HG02642 (cell line): ENCODE measurements at regions not wholly inside any gene's neighbourhood (a gene's known extent, or its start where the extent isn't known, plus 50 kb on each side); places are given as distances from the start of the nearest gene placed in this dataset.
A peak's percentile ranks its signal among the peaks of the same experiment; 100 is the strongest.

Experiments
- ATAC-seq: cut with Tn5 transposase; IDR thresholded peaks from one replicate; pipeline ENCODE4 v1.9.1; 2021; ENCODE audit warnings: mild to moderate bottlenecking; ENCODE audit not compliant: unreplicated experiment, poor library complexity

DNA sequence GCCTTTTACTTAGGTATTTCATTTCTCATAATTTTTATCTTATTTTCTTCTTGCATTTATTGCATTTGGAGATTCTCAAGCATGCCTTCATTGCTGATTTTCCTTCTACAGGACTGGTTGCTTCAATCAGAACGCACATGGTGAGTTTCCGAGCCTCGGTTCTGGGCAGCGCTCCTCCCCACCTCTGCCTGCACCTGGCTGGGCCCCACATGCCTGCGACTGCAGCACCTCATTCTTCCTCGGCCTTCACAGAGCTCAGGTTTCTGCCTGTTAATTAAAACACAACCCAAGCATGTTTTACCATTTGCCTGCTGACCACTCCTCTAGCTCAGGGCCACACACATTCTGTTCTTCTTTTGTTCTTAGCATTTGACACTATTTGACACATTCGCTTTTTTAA, 398.8 kb downstream of the GALR1 start:
- ATAC-seq: no peak

DNA sequence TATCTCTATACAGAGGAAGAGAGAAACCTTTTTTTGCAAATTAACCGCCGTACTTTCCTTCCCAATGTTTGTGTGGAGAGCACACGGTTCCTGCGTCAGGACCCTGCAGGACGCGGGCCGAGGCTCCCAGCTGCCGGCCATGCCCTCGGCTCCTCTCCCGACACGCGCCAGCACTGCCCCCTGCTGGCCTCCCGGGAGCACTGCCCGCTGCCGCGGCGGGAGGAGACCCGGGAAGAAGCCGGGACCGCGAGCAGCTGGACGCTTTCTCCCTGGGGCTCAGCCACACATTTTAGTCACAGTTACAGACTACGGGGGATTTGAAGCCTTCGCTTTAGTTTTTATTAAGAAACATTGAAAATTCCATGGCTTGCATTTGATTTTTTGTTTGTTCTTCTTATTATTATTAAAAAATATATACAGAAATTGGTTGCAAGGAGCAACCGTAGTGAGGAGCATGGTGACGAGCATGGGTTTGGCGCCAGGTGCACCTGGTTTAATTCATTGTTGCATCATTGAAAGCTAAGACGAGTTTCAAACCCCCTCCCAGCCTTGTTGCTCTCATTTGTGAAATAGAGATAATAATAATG, 401.2 kb downstream of the GALR1 start:
- peak; percentile 82 for ATAC-seq

- ATAC-seq: no peak
Measured at GRCh38 chr18:77651441-77651840, 401.8 kb downstream of the GALR1 start.

DNA sequence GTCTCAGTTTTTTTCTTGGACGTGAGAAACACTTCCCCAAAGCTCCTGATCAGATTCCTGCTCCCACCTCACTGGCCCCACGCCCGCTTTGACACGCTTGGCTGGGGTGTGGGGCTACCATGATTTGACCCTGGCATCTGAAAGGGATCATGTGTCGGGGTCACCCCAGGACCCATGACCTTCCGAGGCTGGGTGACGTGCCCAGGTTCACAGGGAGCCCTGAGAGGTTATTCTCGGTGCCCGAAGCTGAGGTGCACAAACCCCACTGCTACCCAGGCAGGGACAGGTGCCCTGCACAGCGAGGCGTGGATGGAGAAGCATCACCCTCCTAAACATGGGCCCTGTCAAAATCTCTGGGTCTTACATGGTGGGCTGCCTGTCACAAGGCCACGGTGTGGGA, 404.1 kb downstream of the GALR1 start:
- ATAC-seq: no peak

- ATAC-seq: no peak
Measured at GRCh38 chr18:77654302-77654701, 404.7 kb downstream of the GALR1 start.

DNA sequence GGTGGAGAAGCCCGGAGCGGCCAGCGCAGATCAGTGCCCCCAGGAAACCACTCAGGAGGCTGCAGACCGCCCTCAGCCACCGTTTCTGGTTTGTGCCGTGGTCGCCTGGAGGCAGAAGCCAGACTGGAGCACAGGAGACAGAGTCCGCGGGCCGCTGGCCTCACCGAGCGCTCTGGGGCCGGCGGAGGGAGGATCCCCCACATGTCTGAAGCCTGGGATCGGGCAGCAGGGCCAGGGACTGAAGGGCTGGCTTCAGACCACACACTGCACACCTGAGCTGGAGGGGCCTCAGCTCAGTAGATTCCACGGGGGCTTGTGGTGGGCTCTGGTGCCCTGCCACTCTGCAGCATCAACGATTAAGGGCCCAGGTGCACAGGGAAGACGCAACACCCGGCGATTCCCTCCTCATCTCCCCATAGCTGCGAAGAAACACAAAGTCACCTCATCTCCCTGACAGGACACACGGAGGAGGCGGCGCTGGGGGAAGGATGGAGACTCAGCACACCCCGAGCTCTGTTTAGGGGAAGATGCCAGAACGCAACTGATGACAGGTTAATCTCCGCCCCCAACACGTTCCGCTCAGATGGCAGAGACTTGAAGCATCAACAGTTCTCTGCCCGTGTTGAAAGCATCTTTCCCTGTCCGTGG, 408.1 kb downstream of the GALR1 start:
- no peak for ATAC-seq

DNA sequence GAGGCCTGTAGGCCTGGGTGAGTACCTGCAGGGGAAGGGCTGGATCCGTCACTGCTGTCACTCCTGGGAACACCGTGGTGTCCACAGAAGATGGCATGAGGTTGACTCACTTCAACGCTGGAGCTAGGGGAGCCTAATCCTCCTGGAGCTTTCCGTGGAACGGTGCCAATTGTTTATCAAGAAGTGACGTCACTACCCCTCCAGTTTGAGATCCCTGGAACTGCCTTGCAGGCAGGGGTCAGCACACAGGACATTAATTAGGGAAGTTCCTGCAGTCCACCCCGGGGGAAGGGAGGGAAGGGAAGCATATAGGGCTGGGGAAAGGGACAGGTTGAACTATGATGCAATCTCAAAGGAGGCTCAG, 408.6 kb downstream of the GALR1 start:
- ATAC-seq: no peak

- ATAC-seq: no peak
Measured at GRCh38 chr18:77658751-77659448, 409.3 kb downstream of the GALR1 start.

- no peak for ATAC-seq
Measured at GRCh38 chr18:77666613-77667012, 417.0 kb downstream of the GALR1 start.

DNA sequence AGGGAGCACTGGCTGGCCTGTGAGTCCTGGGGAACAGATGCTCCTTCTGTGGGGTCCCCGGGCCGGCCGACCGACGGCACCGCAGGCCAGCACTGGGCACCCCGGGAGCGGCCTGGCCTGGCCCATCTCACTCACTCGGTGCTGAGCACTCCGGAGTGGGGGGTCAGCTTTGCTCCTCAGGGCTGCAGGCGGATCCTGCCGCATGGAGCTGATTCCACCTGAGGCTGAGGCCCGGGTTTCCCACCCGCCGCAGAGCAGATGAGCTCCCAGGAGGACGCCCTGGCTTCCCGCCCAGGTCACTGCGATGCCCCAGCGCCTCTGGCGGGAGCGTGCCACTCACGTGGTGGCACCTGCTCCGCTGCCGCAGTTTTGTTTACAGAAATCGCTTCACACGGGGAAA, 418.6 kb downstream of the GALR1 start:
- ATAC-seq: no peak

GRCh38 chr18:77669331-77669730, 419.7 kb downstream of the GALR1 start:
- no peak for ATAC-seq

DNA sequence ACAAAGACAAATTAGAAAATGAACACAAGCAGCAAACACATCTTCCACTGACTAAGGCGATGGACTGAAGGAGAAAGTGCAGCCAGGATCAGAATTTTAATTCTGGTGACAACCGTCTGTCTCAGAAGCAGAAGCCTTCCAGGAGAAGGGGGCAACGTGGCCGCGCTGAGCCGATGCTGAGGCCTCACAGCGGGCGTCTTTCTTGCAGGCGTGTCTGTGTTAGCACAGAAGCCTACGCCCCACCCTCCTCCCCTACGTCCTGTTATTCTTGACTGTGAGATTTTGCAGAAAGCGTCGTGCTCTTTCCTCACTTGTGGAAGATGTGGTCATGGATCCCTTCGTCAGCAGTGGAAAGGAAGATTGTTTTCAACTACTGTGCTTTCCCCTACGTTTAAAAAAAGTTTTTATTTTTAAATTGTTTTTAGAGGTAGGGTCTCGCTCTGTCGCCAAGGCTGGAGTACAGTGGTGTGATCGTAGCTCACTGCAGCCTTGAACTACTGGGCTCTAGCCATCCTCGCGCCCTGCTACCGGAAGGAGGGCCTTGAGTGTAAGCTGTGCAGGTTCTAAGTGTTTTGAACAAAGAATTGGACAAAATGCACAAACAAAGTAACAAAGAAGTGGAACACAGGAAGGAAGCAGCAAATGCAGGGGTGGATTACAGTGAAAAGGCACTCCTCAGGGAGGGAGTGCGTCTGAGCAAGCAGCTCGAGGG, 422.0 kb downstream of the GALR1 start:
- ATAC-seq: no peak

DNA sequence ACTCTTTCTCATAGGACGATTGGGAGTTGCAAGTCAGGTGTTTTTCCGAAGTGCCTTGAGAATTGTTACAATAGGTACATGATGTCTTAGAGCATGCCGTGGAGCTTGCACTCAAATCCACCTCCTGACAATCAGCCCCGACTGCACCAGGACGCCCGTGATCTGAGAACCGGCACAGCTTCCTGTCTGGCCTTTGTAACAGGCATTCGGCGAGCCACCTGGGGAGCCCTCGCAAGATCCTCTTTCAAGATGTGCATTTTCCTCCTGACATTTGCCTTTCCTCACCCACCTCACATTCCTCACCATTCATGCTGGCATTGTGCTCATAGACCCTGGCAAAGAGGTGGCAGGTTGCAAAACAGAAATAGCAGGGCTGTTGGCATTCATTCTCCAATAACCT, 427.3 kb downstream of the GALR1 start:
- ATAC-seq: no peak

- no peak for ATAC-seq
Measured at GRCh38 chr18:77677536-77677935, 427.9 kb downstream of the GALR1 start.

- no peak for ATAC-seq
Measured at GRCh38 chr18:77679869-77680268, 430.2 kb downstream of the GALR1 start.

DNA sequence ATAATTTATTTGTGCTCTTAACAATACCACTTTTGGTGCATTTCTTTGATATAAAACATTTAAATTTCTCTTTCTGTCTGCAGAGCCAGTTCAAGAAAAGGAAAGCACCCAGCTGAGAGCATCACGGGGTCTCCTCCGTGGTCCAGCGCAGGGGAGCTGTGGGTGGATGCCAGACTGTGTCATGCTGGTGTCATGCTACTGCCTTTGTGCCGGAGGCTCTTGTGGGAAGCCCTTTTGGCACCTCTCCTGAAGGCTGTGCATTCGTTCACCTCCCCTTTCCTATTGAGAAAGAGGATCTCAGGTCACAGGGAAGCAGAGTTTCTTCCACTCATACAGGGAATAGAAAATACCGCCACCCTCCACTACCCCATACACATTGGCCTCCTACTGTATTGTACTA, 450.4 kb downstream of the GALR1 start:
- ATAC-seq: no peak

GRCh38 chr18:77701977-77702376, 452.3 kb downstream of the GALR1 start:
- ATAC-seq: no peak

GRCh38 chr18:77702686-77703085, 453.0 kb downstream of the GALR1 start:
- ATAC-seq: no peak

DNA sequence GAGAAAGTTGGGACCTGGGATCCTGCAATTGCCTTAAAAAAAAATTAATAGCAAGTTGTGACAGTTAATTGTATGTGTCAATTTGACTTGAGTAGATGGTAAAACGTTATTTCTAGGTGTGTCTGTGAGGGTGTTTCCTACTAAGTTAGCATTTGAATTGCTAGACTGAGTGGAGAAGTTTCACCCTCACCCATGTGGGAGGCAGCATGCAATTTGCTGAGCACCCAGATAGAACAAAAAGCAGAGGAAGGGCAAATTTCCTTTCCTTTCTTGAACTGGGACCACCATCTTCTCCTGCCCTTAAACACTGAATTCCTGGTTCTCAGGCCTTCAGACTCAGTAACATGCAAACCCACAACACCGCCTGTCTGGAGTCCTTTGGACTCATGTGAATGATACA, 455.7 kb downstream of the GALR1 start:
- no peak for ATAC-seq

DNA sequence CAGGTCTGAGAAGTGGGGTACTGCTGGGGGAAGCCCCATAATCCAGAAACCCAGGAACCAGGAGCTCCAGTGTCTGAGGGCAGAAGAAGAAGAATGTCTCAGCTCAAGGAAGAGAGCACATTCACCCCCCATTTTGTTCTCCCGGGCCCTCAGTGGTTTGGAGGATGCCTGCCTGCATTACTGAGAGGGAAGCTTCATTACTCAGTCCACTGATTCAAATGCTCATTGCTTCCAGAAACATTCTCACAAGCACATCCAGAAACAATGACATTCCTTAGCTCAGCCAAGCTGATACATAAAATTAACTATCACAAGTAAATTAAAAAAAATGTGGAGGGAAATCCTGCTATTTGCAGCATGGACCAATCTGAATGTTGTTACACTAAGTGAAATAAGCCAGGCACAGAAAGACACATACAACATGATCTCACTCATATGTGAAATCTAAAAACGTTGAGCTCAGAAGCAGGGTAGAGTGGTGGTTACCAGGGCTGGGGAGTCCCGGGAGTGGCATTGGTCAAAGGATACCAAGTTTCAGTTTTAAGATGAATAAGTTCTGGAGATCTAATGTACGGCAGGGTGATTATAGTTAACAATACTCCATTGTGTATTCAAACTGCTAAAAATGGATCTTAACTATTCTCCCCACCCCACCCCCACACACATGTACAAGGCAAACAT, 459.3 kb downstream of the GALR1 start:
- ATAC-seq: peak; percentile 66

DNA sequence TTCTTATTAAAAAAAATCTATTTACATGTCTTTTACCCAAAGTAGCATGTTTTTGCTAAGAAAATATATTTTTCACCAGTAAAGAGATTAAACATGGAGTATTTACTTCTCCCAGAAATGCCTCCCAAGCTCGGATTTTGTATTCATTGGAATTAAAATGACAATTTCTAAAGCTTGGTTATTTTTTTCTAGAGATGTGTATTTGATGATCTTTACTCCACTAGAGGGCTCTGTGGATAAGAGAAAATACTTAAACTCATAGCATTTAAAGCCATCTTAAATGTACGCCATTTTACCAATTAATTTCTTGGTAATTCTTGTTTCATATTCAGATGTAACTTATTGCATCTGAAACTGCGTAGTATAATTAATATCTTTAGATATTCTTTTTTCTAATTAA, 461.4 kb downstream of the GALR1 start:
- ATAC-seq: no peak
